ENCODE measurements at regions not wholly inside any gene's neighbourhood (a gene's known extent, or its start where the extent isn't known, plus 50 kb on each side); places are given as distances from the start of the nearest gene placed in this dataset.
A peak's percentile ranks its signal among the peaks of the same experiment; 100 is the strongest.
"Not testable (repeated sequence)": the region's sequence is repeated elsewhere in the genome, so short reads cannot be mapped to it uniquely, and the experiment has no call there.

GRCh38 chr5:174953871-174954270 lies 229.5 kb downstream of the MSX2 start:
- no peak for DNase-seq

DNA sequence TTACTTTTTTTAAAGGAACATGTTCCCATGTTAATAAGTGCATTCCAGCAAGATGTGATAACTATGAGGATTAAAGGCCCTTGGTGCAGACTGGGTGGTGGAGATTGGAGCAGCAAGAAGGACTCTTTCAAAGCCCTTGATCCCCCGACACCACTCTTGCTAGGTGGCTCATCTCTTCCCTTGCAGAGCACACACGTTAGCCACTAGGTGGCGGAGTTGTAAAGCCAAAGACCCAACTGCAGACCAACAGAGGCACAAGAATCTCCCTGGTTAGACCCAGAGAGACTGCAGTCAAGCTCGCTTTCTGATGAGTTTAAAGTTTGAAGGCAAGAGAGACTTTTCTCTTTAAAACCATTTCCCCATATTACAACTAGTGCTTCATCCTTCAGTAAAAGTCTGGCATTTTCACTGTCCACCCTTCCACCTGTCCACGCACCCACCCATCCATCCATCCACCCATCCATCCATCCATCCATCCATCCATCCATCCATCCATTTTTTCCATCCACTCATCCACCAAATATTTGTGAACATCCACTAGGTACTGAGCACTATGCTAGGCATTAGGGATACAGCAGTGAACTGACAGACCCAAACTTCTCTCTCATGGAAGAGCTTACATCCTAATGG lies 226.9 kb downstream of the MSX2 start:
- peak; percentile 42 for DNase-seq

DNA sequence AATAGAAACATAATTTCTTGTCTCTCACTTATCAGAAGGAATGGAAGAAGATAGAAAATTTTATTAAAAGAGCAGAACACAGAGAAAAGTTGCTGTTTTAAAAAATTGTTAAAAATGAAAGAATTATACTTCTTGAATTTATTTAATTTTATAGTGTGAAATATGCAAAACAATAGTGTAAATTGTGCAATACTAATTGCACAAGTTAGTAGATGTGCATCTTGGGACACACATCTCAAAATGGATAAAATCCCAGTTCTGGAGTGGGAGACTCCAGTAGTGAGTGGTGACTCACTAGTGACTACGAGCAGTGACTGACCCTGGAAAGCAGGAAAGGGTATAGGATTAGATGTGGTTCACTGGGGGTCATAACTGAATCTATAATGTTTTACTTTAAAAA lies 223.2 kb downstream of the MSX2 start:
- no peak for DNase-seq

GRCh38 chr5:174945853-174946252 lies 221.5 kb downstream of the MSX2 start:
- DNase-seq, result no peak

DNA sequence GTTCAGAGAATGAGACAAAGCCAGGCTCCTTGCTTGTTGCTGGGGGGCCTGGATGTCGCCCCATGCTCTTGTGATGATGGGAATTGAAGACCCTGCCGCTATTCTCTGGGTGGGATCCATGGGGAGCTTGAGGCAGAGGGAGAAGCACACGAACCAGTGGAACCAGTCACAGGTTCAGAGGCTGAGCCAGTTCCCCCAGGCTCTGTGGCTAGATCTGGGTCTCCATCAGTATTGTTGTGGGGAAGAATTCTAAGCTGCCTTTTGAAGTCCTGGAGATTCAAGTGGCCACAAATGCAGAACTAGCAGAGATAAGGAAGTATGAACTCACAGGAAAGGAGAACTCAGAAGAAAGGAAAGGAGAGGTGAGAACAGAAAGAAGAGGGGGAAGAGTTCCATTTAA lies 219.4 kb downstream of the MSX2 start:
- DNase-seq, result no peak

GRCh38 chr5:174943002-174943401 lies 218.6 kb downstream of the MSX2 start:
- DNase-seq, result not testable (repeated sequence)

DNA sequence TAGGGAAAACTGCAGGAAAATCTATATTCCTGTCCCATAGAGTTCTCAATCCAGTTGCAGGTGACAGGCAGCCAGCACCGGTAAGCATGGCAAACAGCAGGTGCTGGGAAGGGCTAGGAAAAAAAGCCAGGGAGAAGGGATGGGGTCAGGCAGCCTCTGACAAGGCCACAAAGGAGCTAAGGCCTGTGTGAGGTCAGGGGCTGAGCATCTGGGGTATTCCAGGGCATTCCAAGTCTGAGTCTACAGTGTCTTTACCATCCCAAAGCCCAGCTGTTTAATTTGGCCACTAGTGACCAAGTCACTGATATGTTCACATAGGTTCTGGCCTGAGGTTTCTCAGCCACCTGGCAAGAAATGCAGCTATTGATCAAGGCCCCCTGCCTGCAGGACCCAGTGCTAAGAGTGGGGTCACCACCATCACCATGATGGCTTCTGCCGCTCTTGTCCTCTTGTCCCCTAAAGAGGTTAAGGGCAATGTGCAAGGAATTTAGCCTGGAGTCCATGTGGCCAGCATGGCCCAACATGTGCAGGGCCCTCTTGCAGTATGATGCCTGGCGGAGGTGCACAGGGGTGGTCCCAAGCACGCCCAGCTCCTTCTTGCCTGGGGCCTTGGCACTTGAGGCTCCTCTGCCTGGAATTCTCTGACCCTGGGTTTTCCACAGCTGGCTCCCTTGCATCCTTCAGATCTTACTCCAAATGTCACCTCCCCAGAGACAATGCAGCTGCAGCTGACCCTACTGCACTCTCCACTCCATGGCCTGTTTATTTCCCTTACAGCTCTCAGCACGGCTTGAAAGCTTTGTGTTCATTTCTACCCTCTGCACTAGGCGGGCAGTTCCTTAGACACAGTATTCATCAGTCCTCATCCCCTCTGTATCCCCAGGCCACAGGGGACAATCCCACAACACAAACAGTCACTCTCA lies 213.1 kb downstream of the MSX2 start:
- DNase-seq, result no peak

DNA sequence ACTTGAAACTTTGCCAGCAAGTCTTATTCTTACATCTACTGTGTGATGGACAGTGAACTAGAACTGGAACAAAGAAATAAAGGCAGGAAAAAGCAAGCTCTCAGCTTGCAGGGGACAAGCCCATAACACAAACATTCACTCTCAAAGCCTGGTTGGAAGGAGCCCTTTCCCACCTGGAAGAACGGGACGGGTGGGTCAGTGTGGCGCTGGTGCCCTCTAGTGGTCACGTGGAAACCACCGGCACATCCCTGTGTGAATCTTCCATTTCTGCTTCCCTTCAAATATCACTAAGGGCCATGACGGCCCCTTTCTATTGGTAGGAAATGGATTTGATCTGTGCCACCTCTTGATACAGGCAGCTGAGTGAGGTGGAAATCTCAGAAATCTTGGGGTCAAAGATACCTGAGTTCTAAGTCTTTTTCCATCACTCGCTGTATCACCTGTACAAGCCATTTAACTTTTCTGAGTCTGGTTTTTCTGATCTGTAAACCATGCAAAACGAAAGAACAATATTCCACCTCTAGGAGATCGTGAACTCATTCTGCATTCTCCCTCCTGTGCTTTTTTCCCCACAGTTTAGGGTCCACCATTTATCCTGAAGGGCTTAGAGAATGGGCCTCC lies 211.6 kb downstream of the MSX2 start:
- DNase-seq, result peak; percentile 32

- not testable (repeated sequence) for DNase-seq
Observed at GRCh38 chr5:174931033-174931432, 206.7 kb downstream of the MSX2 start.

DNA sequence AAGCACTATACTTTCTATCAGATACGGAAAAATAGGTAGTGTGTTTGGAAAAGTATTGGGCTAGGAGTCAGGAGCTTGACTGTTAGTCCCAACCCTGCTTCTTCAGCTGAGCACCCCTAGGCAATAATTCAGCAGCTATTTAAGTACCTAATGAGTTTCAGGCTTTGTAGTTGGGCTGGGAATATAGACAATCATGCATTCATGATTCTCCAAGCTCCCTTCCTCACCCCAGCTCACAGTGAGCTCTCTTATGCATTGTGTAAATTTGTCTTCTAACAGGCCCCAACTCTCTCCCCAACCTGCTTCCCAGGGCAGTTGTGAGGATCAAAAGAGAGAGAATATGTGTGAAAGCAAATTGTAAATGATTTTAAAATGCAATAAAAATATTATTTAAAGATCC lies 201.2 kb downstream of the MSX2 start:
- no peak for DNase-seq

DNA sequence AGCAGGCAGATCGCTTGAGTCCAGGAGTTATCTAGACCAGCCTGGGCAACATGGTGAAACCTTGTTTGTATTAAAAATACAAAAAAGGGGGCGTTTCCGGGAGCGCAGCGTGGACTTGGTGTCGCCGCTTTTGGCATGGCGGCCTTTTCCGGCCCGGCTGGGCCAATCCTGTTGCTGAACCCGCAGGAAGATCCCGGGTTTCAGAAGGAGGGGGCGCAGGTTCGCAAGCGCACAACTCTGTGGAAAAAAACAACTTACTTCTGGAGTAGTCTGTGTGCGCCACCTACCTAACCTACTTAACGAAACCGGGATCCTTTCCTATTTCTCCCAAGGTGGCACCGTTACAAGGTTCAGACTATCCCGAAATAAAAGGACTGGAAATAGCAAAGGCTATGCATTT lies 198.6 kb downstream of the MSX2 start:
- no peak for DNase-seq

DNA sequence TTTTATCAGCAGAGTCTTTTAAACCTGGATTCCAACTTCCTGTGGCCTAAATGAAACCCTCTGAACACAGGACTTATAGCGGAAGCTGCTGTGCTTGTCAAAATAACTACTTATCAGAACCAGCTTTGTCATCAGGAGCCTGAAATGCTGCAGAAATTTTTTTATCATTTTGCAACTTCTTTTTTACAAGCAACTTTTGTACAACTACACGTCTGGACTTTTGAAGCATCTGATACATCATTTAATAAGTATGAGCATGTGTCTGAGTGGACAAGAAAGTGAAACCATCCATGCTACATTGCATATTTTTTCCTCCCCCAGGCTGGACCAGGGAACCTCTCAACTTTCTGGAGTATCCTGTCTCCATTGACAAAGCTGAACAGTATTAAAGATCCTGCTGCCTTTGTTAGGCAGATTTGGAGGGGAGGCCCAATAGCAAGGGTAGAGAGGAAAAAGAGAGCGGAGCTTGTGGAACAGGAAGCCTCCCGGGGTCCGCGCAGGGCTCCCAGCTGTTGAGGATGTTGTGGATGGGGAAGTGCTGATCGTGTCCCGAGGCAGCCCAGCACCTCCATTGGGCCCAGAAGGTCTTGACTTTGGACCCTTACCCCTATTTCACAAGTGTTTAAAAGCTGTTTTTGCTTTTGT lies 196.6 kb downstream of the MSX2 start:
- no peak for DNase-seq

GRCh38 chr5:174919351-174919750 lies 195.0 kb downstream of the MSX2 start:
- DNase-seq, result no peak

GRCh38 chr5:174918655-174919054 lies 194.3 kb downstream of the MSX2 start:
- DNase-seq, result no peak

DNA sequence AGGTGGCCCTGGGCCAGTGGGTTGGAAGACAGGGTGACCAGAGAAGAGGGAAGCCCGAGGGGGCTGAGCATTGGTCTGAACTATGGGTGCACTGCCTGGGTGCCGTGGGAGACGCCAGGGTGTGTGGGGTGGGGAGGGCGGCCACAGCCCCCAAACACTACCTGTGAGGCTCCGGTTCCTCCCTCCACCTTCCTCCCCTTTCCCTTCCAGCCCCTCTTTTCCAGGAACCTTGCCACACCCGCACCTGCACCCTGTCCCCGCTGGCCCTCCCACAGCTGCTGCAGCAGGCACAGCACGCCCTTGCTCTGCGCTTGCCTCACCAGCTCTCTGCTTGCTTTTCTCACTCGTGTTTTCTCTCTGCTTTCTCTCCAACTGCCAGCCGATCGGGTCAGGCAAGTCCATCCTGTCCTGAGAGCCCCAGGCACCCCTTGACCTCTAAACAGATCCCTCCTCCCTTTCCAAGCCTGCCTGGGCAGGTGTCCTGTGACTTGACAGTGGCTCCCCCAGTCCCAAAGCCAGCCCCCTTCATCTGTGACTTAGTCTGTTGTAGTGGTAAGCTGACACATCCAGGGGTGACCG lies 193.7 kb downstream of the MSX2 start:
- no peak for DNase-seq

DNA sequence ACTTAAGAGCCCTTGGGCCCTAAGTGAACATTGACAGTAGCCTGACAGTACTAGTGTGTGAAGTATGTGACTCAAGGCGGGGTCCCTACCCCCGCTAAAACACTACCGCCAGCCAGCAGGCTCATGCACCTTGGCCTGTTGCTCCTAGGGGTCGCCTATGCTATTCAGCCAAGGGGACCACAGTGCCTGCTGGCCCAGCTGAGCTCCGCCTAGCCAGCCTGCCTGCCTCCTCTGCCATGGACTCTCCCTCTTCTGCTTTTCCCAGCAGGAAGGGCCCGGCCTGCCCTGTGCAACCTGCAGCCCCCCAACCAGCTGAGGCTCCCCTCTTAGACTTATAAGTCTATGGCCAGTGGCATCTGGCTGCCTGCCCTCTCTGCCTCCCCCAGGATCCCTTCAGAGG lies 193.1 kb downstream of the MSX2 start:
- not testable (repeated sequence) for DNase-seq

GRCh38 chr5:174916924-174917323 lies 192.5 kb downstream of the MSX2 start:
- not testable (repeated sequence) for DNase-seq

DNA sequence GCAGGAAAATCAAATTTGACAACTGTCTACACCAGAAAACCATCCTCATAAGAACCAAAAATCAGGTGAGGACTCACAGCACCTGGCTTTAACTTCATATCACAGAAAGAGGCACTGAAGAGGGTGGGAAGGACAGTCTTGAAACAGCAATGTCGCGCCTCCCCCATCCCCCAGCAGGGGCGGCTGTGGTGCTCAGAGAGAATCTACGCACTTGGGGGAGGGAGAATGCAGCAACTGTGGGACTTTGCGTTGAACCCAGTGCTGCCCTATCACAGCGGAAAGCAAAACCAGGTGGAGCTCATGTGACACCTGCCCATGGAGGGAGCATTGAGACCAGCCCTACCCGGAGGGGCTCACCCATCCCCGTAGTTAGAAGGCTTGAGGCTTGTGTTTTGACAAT lies 191.8 kb downstream of the MSX2 start:
- no peak for DNase-seq

DNA sequence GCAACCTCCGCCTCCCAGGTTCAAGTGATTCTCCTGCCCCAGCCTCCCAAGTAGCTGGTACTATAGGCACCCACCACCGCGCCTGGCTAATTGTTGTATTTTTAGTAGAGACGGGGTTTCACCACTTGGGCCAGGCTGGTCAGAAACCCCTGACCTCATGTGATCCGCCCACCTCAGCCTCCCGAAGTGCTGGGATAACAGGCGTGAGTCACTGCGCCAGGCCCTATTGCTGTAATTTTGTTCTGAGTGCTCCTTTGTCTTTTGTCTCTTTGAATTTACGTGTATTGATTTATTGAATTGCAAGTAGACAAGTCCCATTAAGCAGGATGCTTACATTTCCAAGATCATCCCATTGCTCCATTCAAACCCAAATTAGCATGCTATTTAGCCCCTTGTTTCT lies 186.7 kb downstream of the MSX2 start:
- no peak for DNase-seq

DNA sequence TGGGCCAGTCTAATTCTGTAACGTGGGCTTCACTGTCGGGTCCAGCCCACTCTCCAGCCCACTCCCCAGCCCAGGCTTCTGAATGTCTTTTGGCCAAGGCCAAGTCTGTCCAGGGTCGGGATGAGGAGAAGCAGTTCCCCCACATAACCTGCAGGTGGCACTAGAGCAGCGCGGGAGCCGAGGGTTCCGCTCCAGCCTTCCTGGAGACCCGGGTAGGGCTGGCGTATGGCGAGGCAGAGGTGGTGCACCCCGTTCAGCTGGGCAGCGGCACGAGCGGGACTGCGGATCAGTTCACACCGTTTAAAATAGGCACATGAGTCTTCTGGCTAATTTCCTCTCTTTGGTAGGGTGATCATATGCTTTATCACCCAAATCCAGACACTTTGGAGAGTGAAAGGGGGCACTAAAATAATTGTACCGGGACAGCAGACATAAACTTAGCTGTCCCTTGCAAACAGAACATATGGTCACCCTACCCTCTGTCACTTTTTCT lies 185.9 kb downstream of the MSX2 start:
- peak; percentile 30 for DNase-seq

DNA sequence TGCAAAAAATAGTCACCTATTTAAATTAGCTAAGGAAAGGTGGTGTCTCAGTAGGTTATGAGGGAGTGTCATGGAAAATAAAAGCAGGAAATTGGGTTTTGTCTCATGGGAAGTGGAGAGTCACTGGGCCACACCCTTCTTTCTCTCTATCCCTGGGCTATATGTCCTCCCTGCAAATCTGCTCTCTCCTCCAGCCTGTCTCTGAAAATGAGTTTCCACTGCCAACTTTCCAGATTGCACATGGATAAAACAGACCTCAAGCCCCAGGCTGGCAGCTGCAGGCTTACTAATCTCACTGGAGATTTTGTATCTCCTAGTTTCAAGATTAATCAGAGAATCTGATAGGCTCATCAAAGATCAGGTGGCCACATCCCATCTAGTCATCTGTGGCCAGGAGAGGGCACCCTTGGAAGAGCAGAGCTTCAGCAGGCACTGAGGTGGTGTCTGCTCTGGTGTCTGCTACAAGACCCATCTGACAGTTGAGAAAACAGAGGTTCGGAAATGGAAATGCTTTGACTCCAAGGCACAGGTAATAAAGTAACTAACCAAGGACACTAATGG lies 178.9 kb downstream of the MSX2 start:
- no peak for DNase-seq

GRCh38 chr5:174901336-174901735 lies 177.0 kb downstream of the MSX2 start:
- no peak for DNase-seq
